Right cardiac atrium (tissue), 5 donors: ENCODE measurements at regions not wholly inside any gene's neighbourhood (a gene's known extent, or its start where the extent isn't known, plus 50 kb on each side); places are given as distances from the start of the nearest gene placed in this dataset.

Experiments used
- ATAC-seq, 2 donors: fragments of 200-7000 bp; cut with Tn5 transposase; one replicate each; pipeline versions ENCODE4 v1.8.0 to v1.9.1; 2020; ENCODE audit warnings: moderate library complexity in 2 of 2, mild to moderate bottlenecking in 1 of 2
- DNase-seq, 3 donors: peaks; one replicate each; pipeline ENCODE4 v3.0.0-alpha.2; 2020
- H3K27ac ChIP-seq: one replicate; pipeline ENCODE4 v1.5.1; 2013; ENCODE audit warnings: mild to moderate bottlenecking, low read length, control low read depth, moderate library complexity
- H3K27me3 ChIP-seq: one replicate; pipeline ENCODE4 v1.6.1; 2013; ENCODE audit not compliant: control insufficient read depth, insufficient read depth
- H3K4me1 ChIP-seq: one replicate; pipeline ENCODE4 v1.6.1; 2013; ENCODE audit warnings: low read length; ENCODE audit not compliant: control insufficient read depth, insufficient read depth
- H3K4me3 ChIP-seq: one replicate; pipeline ENCODE4 v1.5.1; 2013; ENCODE audit warnings: low read length, control low read depth
- H3K9me3 ChIP-seq: one replicate; pipeline ENCODE4 v1.6.1; 2013; ENCODE audit warnings: low read length; ENCODE audit not compliant: control insufficient read depth
- WGBS: extraction: QIAGEN DNeasy Blood & Tissue Kit; methylation state at CpG from one replicate; pipeline ENCODE4 v1.1.7; 2013; 5-methylcytosine and 5-hydroxymethylcytosine counted together
- intact Hi-C, 4 donors: fragments of 100-400 bp; cut with DNase I; formaldehyde crosslinking; loops; one replicate each; pipeline versions ENCODE4 v1.11.0 to v1.14.0; 2022 to 2023
- donor health status: healthy with polysubstance abuse.
- donor health status: DM: no; HTN: yes; CAD: no.
- donor health status: DM: no; HTN: no; CAD: no.
- donor health status: DM: no; HTN: yes; CAD: no; lungs with severe emphysema.
- donor health status: DM: yes; HTN: yes; CAD: no.

GRCh38 chr4:11342401-11342800 is 86.3 kb downstream of the HS3ST1 start:
- Histone ChIP-seq H3K9me3 (no peaks in the 10 kb centered on the region), H3K4me3 (no peak overlapping the region), H3K4me1 (no peaks in the 10 kb centered on the region), H3K27me3 (no peaks in the 10 kb centered on the region), H3K27ac (no peak overlapping the region)
- DNase-seq (no peak), ATAC-seq (no peak)
- WGBS = 87% methylated on average over 6 of the region's 6 CpGs
- intact Hi-C loops = no loop called here

GRCh38 chr4:11341337-11342043 is 87.2 kb downstream of the HS3ST1 start:
- Histone ChIP-seq H3K4me1 (no peaks in the 10 kb centered on the region), H3K27ac (no peak overlapping the region), H3K27me3 (no peaks in the 10 kb centered on the region), H3K4me3 (no peak overlapping the region), H3K9me3 (no peaks in the 10 kb centered on the region)
- no peak for DNase-seq
- ATAC-seq = no peak
- 57% methylated on average over 6 of the region's 6 CpGs for WGBS
- intact Hi-C loops = no loop called here

- H3K4me1 ChIP-seq = no peaks in the 10 kb centered on the region
- intact Hi-C loops = no loop called here
- 86% methylated on average over 5 of the region's 5 CpGs for WGBS
- DNase-seq (no peak), ATAC-seq (no peak)
- no peaks in the 10 kb centered on the region for H3K27me3 ChIP-seq
- no peak overlapping the region for H3K27ac ChIP-seq
- no peaks in the 10 kb centered on the region for H3K9me3 ChIP-seq
- H3K4me3 ChIP-seq = no peak overlapping the region
Measured at GRCh38 chr4:11338956-11339782, 89.5 kb downstream of the HS3ST1 start.

GRCh38 chr4:11337287-11337686 is 91.4 kb downstream of the HS3ST1 start:
- intact Hi-C loops = no loop called here
- Histone ChIP-seq H3K27me3 (no peaks in the 10 kb centered on the region), H3K4me3 (no peak overlapping the region), H3K9me3 (no peaks in the 10 kb centered on the region), H3K27ac (no peak overlapping the region), H3K4me1 (no peaks in the 10 kb centered on the region)
- ATAC-seq = no peak
- DNase-seq = no peak
- 58% methylated on average over 1 of the region's 1 CpG for WGBS

GRCh38 chr4:11336435-11336834 is 92.3 kb downstream of the HS3ST1 start:
- Histone ChIP-seq H3K4me3 (no peak overlapping the region), H3K27me3 (no peaks in the 10 kb centered on the region), H3K4me1 (no peaks in the 10 kb centered on the region), H3K9me3 (no peaks in the 10 kb centered on the region), H3K27ac (no peak overlapping the region)
- ATAC-seq (no peak), DNase-seq (no peak)
- 68% methylated on average over 4 of the region's 4 CpGs for WGBS
- intact Hi-C loops = no loop called here

GRCh38 chr4:11334887-11335286 is 93.8 kb downstream of the HS3ST1 start:
- no peaks in the 10 kb centered on the region for H3K9me3 ChIP-seq
- 85% methylated on average over 4 of the region's 4 CpGs for WGBS
- no peaks in the 10 kb centered on the region for H3K4me1 ChIP-seq
- no peak for DNase-seq
- ATAC-seq = no peak
- no peak overlapping the region for H3K27ac ChIP-seq
- intact Hi-C loops = no loop called here
- H3K27me3 ChIP-seq = no peaks in the 10 kb centered on the region
- no peak overlapping the region for H3K4me3 ChIP-seq

GRCh38 chr4:11328401-11328800 is 100.3 kb downstream of the HS3ST1 start:
- no peaks in the 10 kb centered on the region for H3K27me3 ChIP-seq
- no peaks in the 10 kb centered on the region for H3K4me1 ChIP-seq
- H3K27ac ChIP-seq = no peak overlapping the region
- H3K9me3 ChIP-seq = peaks cover 1% of the 10 kb centered on the region
- intact Hi-C loops = no loop called here
- no peak overlapping the region for H3K4me3 ChIP-seq
- WGBS = 69% methylated on average over 2 of the region's 2 CpGs
- ATAC-seq = no peak
- DNase-seq = no peak

- 77% methylated on average over 2 of the region's 2 CpGs for WGBS
- no peak overlapping the region for H3K4me3 ChIP-seq
- peaks cover 1% of the 10 kb centered on the region for H3K9me3 ChIP-seq
- H3K27me3 ChIP-seq = no peaks in the 10 kb centered on the region
- ATAC-seq = no peak
- intact Hi-C loops = no loop called here
- no peaks in the 10 kb centered on the region for H3K4me1 ChIP-seq
- no peak overlapping the region for H3K27ac ChIP-seq
- no peak for DNase-seq
Measured at GRCh38 chr4:11326021-11326420, 102.7 kb downstream of the HS3ST1 start.

- H3K27me3 ChIP-seq = no peaks in the 10 kb centered on the region
- no peak for ATAC-seq
- H3K27ac ChIP-seq = no peak overlapping the region
- intact Hi-C loops = no loop called here
- no peak overlapping the region for H3K4me3 ChIP-seq
- H3K9me3 ChIP-seq = peaks cover 1% of the 10 kb centered on the region
- no peaks in the 10 kb centered on the region for H3K4me1 ChIP-seq
- no peak for DNase-seq
Measured at GRCh38 chr4:11323771-11324170, 104.9 kb downstream of the HS3ST1 start.

- H3K27me3 ChIP-seq = no peaks in the 10 kb centered on the region
- 75% methylated on average over 6 of the region's 6 CpGs for WGBS
- no peak overlapping the region for H3K4me3 ChIP-seq
- DNase-seq (no peak), ATAC-seq (no peak)
- no peaks in the 10 kb centered on the region for H3K4me1 ChIP-seq
- no peak overlapping the region for H3K27ac ChIP-seq
- intact Hi-C loops = no loop called here
- H3K9me3 ChIP-seq = no peaks in the 10 kb centered on the region
Measured at GRCh38 chr4:11313157-11313943, 115.3 kb downstream of the HS3ST1 start.

GRCh38 chr4:11312389-11312788 is 116.3 kb downstream of the HS3ST1 start:
- H3K27me3 ChIP-seq = no peaks in the 10 kb centered on the region
- peak in 2 of 3 donors; percentile 28 to 42 for DNase-seq
- no peaks in the 10 kb centered on the region for H3K9me3 ChIP-seq
- H3K27ac ChIP-seq = no peak overlapping the region
- intact Hi-C loops = no loop called here
- H3K4me1 ChIP-seq = no peaks in the 10 kb centered on the region
- no peak overlapping the region for H3K4me3 ChIP-seq
- ATAC-seq = peak; percentile 87 to 96
